PC-3 (cell line): ENCODE measurements at regions not wholly inside any gene's neighbourhood (a gene's known extent, or its start where the extent isn't known, plus 50 kb on each side); places are given as distances from the start of the nearest gene placed in this dataset.
A peak's percentile ranks its signal among the peaks of the same experiment; 100 is the strongest.
"Not testable (repeated sequence)": the region's sequence is repeated elsewhere in the genome, so short reads cannot be mapped to it uniquely, and the experiment has no call there.

Experiments
- ATAC-seq: fragments of 200-7000 bp; cut with Tn5 transposase; 2 replicates; pipeline ENCODE4 v1.9.1; 2020; ENCODE audit warnings: mild to moderate bottlenecking, moderate library complexity
- BruUV-seq: library from RNA; stranded (reverse); fragments of 400-500 nt; replicated peaks from 2 replicates; lab custom pipeline; 2021; lab: Mats Ljungman, UMichigan
- CTCF ChIA-PET: fragments of 300-600 bp; sonication (Branson Sonifier 250); formaldehyde crosslinking; loops from one replicate; lab custom pipeline; 2022; ENCODE audit warnings: antibody characterized with exemption; lab: Charles Lee
- POLR2A ChIA-PET: fragments of 300-600 bp; sonication (Branson Sonifier 250); formaldehyde crosslinking; loops from one replicate; lab custom pipeline; 2022; ENCODE audit warnings: antibody characterized with exemption; ENCODE audit not compliant: unreplicated experiment; lab: Charles Lee
- DNase-seq: peaks from one replicate; pipeline ENCODE4 v3.0.0-alpha.2; 2015
- H2AFZ ChIP-seq: fragments of 300-600 bp; sonication (generic); 2 replicates; pipeline ENCODE4 v1.6.0; 2016; ENCODE audit warnings: antibody characterized with exemption, low read length
- H3F3A ChIP-seq: fragments of 300-600 bp; sonication (generic); one replicate; pipeline ENCODE4 v1.6.0; 2017; ENCODE audit warnings: antibody characterized with exemption, low read length, control low read depth, mild to moderate bottlenecking; ENCODE audit not compliant: unreplicated experiment
- H3K27ac ChIP-seq: fragments of 300-600 bp; sonication (generic); 2 replicates; pipeline ENCODE4 v1.5.1; 2016; ENCODE audit warnings: mild to moderate bottlenecking, low read length
- H3K27me3 ChIP-seq: fragments of 300-600 bp; sonication (generic); 2 replicates; pipeline ENCODE4 v1.6.1; 2016; ENCODE audit warnings: low read length, mixed read lengths
- H3K36me3 ChIP-seq: fragments of 300-600 bp; sonication (generic); 2 replicates; pipeline ENCODE4 v1.6.1; 2016; ENCODE audit warnings: low read depth, mixed run types, low read length, mixed read lengths
- H3K4me1 ChIP-seq: fragments of 300-600 bp; sonication (generic); 2 replicates; pipeline ENCODE4 v1.5.1; 2016; ENCODE audit warnings: low read length; ENCODE audit not compliant: insufficient read depth
- H3K4me2 ChIP-seq: fragments of 300-600 bp; sonication (generic); 2 replicates; pipeline ENCODE4 v1.6.0; 2016; ENCODE audit warnings: low read length
- H3K4me3 ChIP-seq: fragments of 300-600 bp; sonication (generic); 2 replicates; pipeline ENCODE4 v1.5.1; 2016; ENCODE audit warnings: mild to moderate bottlenecking, low read length, mixed read lengths
- H3K79me2 ChIP-seq: fragments of 300-600 bp; sonication (generic); 2 replicates; pipeline ENCODE4 v1.6.1; 2017; ENCODE audit warnings: low read length, mixed read lengths
- H3K9ac ChIP-seq: fragments of 300-600 bp; sonication (generic); 2 replicates; pipeline ENCODE4 v1.6.0; 2016; ENCODE audit warnings: mild to moderate bottlenecking, low read length
- H3K9me2 ChIP-seq: fragments of 300-600 bp; sonication (generic); replicated peaks from 2 replicates; pipeline ENCODE4 v1.6.1; 2016; ENCODE audit warnings: mixed run types, low read length, mixed read lengths
- H3K9me3 ChIP-seq: fragments of 300-600 bp; sonication (generic); 2 replicates; pipeline ENCODE4 v1.6.1; 2016; ENCODE audit warnings: low read length, mixed read lengths
- H4K20me1 ChIP-seq: fragments of 300-600 bp; sonication (generic); 2 replicates; pipeline ENCODE4 v1.6.1; 2016; ENCODE audit warnings: low read length, mixed read lengths
- CTCF ChIP-seq: fragments of 300-600 bp; sonication (generic); conservative IDR thresholded peaks from 2 replicates; pipeline ENCODE4 v1.5.1; 2017; ENCODE audit warnings: antibody characterized with exemption, low read depth, mild to moderate bottlenecking, low read length
- EZH2 ChIP-seq: fragments of 300-600 bp; sonication (generic); IDR thresholded peaks from one replicate; pipeline ENCODE4 v1.6.1; 2017; ENCODE audit warnings: antibody characterized with exemption, mild to moderate bottlenecking, low read length; ENCODE audit not compliant: unreplicated experiment
- EZH2phosphoT487 ChIP-seq: fragments of 300-600 bp; sonication (generic); IDR thresholded peaks from 2 replicates; pipeline ENCODE4 v1.6.1; 2018; ENCODE audit warnings: mild to moderate bottlenecking, antibody characterized with exemption, low read length, borderline replicate concordance
- intact Hi-C: fragments of 100-400 bp; cut with micrococcal nuclease; formaldehyde crosslinking; loops from 2 replicates; pipeline ENCODE4 v1.9.0; 2023

GRCh38 chr7:56206420-56206819, 90.2 kb upstream of the NUPR2 start:
- TF ChIP-seq EZH2phosphoT487 (no peak), CTCF (no peak), EZH2 (no peak)
- H3K4me1 ChIP-seq, result no peaks in the 10 kb centered on the region

GRCh38 chr7:56199639-56200038, 83.4 kb upstream of the NUPR2 start:
- Histone ChIP-seq H3K36me3 (no peaks in the 10 kb centered on the region), H3K4me2 (no peak overlapping the region), H3K4me3 (no peak overlapping the region), H3K9me3 (no peaks in the 10 kb centered on the region), H4K20me1 (no peaks in the 10 kb centered on the region), H3K4me1 (no peaks in the 10 kb centered on the region), H2AFZ (no peak overlapping the region), H3K27me3 (no peaks in the 10 kb centered on the region), H3F3A (no peaks in the 10 kb centered on the region), H3K27ac (no peak overlapping the region), H3K79me2 (no peaks in the 10 kb centered on the region), H3K9me2 (no peaks in the 10 kb centered on the region), H3K9ac (no peak overlapping the region)
- DNase-seq, result no peak
- no peak for ATAC-seq
- BruUV-seq, result no TSS peak
- POLR2A ChIA-PET, result no interaction called here
- no peak for TF ChIP-seq EZH2phosphoT487
- no peak for TF ChIP-seq CTCF
- no peak for TF ChIP-seq EZH2
- intact Hi-C loops, result no loop called here
- CTCF ChIA-PET, result no interaction called here

More at GRCh38 chr7:56206420-56206819, 90.2 kb upstream of the NUPR2 start:
- intact Hi-C loops, result no loop called here
- Histone ChIP-seq H3K9ac (no peak overlapping the region), H4K20me1 (no peaks in the 10 kb centered on the region), H3K27me3 (no peaks in the 10 kb centered on the region), H2AFZ (no peak overlapping the region), H3K9me2 (no peaks in the 10 kb centered on the region), H3K79me2 (no peaks in the 10 kb centered on the region), H3K36me3 (no peaks in the 10 kb centered on the region), H3K4me2 (no peak overlapping the region), H3K4me3 (no peak overlapping the region), H3K9me3 (peaks cover 4% of the 10 kb centered on the region; the same call in 1 of the 2 replicates), H3F3A (no peaks in the 10 kb centered on the region), H3K27ac (no peak overlapping the region)
- ChIA-PET POLR2A (no interaction called here), CTCF (no interaction called here)
- DNase-seq, result no peak
- BruUV-seq, result no TSS peak
- ATAC-seq, result no peak

GRCh38 chr7:56196195-56196594, 80.0 kb upstream of the NUPR2 start:
- H3K4me1 ChIP-seq, H3F3A ChIP-seq, CTCF ChIA-PET, H3K9me3 ChIP-seq, H3K79me2 ChIP-seq, ATAC-seq, H3K36me3 ChIP-seq, H3K27me3 ChIP-seq, H3K9me2 ChIP-seq, H3K27ac ChIP-seq, POLR2A ChIA-PET, H3K9ac ChIP-seq, BruUV-seq, intact Hi-C loops, H2AFZ ChIP-seq, H3K4me3 ChIP-seq, H3K4me2 ChIP-seq, H4K20me1 ChIP-seq: not testable (repeated sequence)
- DNase-seq, result peak; percentile 1
